ENCODE measurements at regions not wholly inside any gene's neighbourhood (a gene's known extent, or its start where the extent isn't known, plus 50 kb on each side); places are given as distances from the start of the nearest gene placed in this dataset.

DNA sequence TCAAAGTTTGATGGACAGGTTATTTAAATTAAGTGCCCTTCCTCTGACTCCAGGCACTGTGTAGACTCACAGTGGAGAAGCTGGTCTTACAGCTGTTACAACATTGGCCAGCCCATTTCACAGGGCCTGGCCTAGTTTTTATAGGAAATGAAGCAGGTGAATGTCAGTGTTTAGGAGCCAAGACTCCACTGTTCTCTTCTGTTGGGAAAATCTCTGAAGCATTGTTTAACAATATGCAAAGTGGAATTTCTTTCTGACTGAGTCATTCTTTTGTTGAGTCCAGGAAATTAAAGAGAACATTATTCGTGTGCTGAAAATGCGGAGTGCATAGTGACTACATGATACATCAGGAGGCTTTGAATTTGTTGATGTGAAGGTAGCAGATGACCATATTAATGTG is 64.7 kb downstream of the ARRDC4 start:
- Histone ChIP-seq H3K4me3 (ENCODE audit: low read depth, low read length) (no peak overlapping the region), H3K27ac (no peak overlapping the region), H3K36me3 (replicated peaks) (no peaks in the 10 kb centered on the region), H3K27me3 (replicated peaks) (no peaks in the 10 kb centered on the region)
- in situ Hi-C loops (cut with HindIII; ENCODE audit: low pct_ligation_motif_present, low sequenced_read_pairs) = no loop called here
- no peak for DNase-seq
- TF ChIP-seq, protein P1, sequence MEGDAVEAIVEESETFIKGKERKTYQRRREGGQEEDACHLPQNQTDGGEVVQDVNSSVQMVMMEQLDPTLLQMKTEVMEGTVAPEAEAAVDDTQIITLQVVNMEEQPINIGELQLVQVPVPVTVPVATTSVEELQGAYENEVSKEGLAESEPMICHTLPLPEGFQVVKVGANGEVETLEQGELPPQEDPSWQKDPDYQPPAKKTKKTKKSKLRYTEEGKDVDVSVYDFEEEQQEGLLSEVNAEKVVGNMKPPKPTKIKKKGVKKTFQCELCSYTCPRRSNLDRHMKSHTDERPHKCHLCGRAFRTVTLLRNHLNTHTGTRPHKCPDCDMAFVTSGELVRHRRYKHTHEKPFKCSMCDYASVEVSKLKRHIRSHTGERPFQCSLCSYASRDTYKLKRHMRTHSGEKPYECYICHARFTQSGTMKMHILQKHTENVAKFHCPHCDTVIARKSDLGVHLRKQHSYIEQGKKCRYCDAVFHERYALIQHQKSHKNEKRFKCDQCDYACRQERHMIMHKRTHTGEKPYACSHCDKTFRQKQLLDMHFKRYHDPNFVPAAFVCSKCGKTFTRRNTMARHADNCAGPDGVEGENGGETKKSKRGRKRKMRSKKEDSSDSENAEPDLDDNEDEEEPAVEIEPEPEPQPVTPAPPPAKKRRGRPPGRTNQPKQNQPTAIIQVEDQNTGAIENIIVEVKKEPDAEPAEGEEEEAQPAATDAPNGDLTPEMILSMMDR (IDR thresholded peaks at IDR 0.05; ENCODE audit: low read depth, low read length, missing control alignments) = no peak

DNA sequence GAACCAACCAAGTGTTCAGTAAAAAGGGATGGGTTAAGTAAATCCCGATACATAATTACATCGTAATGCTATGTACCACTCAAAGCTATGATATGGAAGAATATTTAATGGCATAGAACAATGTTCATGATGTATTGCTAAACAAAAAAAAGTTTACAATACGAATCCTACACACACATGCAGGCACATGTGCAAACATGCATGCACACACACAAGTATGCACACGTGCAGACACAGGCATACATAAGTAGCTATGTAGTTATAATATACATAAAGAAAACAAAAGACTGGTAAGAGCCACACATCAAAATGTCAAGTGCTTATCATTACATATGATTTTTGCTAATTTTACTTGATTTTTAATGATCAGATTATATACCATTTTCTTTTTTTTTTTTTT is 74.2 kb downstream of the ARRDC4 start:
- H3K27me3 ChIP-seq (replicated peaks) = no peaks in the 10 kb centered on the region
- H3K27ac ChIP-seq = no peak overlapping the region
- DNase-seq = no peak
- H3K36me3 ChIP-seq (replicated peaks) = no peaks in the 10 kb centered on the region
- TF ChIP-seq, protein P1 (IDR thresholded peaks at IDR 0.05; ENCODE audit: low read depth, low read length, missing control alignments) = no peak
- in situ Hi-C loops (cut with HindIII; ENCODE audit: low pct_ligation_motif_present, low sequenced_read_pairs) = no loop called here
- no peak overlapping the region for H3K4me3 ChIP-seq (ENCODE audit: low read depth, low read length)

DNA sequence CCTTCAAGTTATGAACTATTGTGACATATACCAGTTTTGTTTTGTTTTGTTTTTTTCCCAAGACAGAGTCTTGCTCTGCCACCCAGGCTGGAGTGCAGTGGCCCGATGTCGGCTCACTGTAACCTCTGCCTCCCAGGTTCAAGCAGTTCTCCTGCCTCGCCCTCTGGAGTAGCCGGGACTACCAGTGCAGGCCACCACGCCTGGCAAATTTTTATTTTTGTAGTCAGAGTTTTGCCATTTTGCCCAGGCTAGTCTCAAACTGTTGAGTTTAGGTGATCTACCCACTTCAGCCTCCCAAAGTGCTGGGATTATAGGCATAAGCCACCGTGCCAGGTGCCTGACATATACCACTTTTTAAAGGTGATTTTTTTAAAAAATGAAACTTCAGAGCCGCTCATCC is 74.6 kb downstream of the ARRDC4 start:
- in situ Hi-C loops (cut with HindIII; ENCODE audit: low pct_ligation_motif_present, low sequenced_read_pairs) = no loop called here
- H3K36me3 ChIP-seq (replicated peaks) = no peaks in the 10 kb centered on the region
- no peak overlapping the region for H3K27ac ChIP-seq
- TF ChIP-seq, protein P1 (IDR thresholded peaks at IDR 0.05; ENCODE audit: low read depth, low read length, missing control alignments) = no peak
- no peak for DNase-seq
- no peak overlapping the region for H3K4me3 ChIP-seq (ENCODE audit: low read depth, low read length)
- no peaks in the 10 kb centered on the region for H3K27me3 ChIP-seq (replicated peaks)

DNA sequence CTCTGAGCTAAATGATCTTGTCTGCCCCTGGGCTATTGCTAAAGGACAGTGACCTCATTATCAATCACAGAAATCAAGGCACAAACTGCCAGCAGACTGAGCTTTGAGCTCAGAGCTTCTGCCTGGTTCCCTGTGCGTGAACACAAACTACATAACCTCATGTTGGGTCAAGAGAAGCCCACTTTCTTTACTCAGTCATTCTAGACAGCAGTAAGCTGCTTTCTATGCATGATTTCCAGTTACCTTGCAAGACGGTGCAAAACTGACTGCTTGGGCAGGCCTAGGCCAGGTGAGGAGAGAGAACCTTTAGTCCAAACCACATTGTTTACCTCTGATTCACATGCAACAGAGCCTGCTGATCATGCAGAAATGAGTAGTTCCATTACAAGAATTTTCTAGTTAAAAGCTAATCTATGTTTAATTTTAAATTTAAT is 75.1 kb downstream of the ARRDC4 start:
- H3K4me3 ChIP-seq (ENCODE audit: low read depth, low read length) = no peak overlapping the region
- H3K27me3 ChIP-seq (replicated peaks) = no peaks in the 10 kb centered on the region
- H3K36me3 ChIP-seq (replicated peaks) = no peaks in the 10 kb centered on the region
- no peak overlapping the region for H3K27ac ChIP-seq
- in situ Hi-C loops (cut with HindIII; ENCODE audit: low pct_ligation_motif_present, low sequenced_read_pairs) = no loop called here
- DNase-seq = no peak
- TF ChIP-seq, protein P1 (IDR thresholded peaks at IDR 0.05; ENCODE audit: low read depth, low read length, missing control alignments) = no peak

DNA sequence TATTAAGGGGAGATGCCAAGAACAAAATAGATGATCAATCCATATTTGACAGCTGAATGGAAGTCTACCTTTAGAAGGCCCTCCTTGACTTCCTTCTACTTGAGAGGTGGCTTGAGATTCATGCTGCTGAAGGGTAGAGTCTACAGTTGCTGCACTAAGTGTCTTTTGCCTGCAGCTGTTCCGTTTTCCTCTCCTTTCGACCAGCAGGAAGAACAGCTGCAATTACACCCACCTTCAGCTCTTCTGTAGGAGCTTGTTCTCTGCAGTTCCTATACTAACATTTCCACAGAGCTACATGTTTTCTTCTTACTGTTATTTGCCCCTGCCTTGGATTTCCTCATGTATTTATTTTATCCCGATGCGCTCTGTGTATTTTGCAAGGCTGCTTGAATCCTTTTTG is 79.1 kb downstream of the ARRDC4 start:
- no peaks in the 10 kb centered on the region for H3K27me3 ChIP-seq (replicated peaks)
- H3K4me3 ChIP-seq (ENCODE audit: low read depth, low read length) = no peak overlapping the region
- no peaks in the 10 kb centered on the region for H3K36me3 ChIP-seq (replicated peaks)
- in situ Hi-C loops (cut with HindIII; ENCODE audit: low pct_ligation_motif_present, low sequenced_read_pairs) = no loop called here
- H3K27ac ChIP-seq = no peak overlapping the region
- no peak for DNase-seq
- TF ChIP-seq, protein P1 (IDR thresholded peaks at IDR 0.05; ENCODE audit: low read depth, low read length, missing control alignments) = no peak

DNA sequence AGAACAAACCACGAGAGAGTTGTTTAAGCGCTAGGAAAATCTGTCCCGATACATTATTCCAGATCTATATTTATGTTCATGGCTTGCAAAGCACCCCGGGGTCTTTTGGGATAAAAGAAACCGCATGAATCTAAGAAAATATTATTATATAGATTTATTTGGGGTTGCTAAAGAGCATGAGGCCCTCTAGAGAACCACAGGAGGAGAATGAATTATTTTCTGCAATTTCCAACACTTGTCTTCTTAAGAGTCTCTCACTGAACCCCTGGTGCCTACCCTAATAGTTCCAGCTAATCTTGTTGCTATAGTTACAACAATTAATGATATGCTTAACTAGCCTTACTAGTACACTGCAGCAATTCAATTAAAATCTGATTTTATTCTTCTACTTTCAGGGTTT is 79.6 kb downstream of the ARRDC4 start:
- Histone ChIP-seq H3K27me3 (replicated peaks) (no peaks in the 10 kb centered on the region), H3K27ac (no peak overlapping the region), H3K36me3 (replicated peaks) (no peaks in the 10 kb centered on the region), H3K4me3 (ENCODE audit: low read depth, low read length) (no peak overlapping the region)
- no peak for DNase-seq
- in situ Hi-C loops (cut with HindIII; ENCODE audit: low pct_ligation_motif_present, low sequenced_read_pairs) = no loop called here
- TF ChIP-seq, protein P1 (IDR thresholded peaks at IDR 0.05; ENCODE audit: low read depth, low read length, missing control alignments) = no peak
